ENCODE measurements at regions not wholly inside any gene's neighbourhood (a gene's known extent, or its start where the extent isn't known, plus 50 kb on each side); places are given as distances from the start of the nearest gene placed in this dataset.

DNA sequence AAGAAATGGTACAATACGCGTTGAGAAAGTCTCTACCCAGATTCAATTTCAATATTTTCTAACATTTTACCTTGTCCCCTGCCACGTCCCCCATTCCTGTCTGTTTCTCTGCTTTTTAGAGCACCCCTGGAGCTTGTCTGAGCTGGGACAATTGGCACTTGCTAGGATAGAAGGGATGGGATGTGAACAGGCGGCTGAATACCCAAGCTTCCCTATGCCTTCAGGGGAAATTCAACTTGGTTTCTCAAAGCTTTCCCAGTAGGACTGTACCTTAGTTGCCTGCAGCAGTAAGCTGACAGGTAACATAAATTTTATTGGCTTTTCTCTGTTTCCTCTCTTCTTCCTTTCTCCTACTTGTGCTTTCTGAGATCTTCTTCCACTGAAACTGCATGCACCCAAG is 1663.3 kb downstream of the EFNB2 start:
- H3K27me3 ChIP-seq: no peaks in the 10 kb centered on the region
- WGBS, 2 donors: 71 to 87% methylated on average over 4 of the region's 4 CpGs
- DNase-seq (no peak), ATAC-seq (no peak)
- TF ChIP-seq, protein P1, sequence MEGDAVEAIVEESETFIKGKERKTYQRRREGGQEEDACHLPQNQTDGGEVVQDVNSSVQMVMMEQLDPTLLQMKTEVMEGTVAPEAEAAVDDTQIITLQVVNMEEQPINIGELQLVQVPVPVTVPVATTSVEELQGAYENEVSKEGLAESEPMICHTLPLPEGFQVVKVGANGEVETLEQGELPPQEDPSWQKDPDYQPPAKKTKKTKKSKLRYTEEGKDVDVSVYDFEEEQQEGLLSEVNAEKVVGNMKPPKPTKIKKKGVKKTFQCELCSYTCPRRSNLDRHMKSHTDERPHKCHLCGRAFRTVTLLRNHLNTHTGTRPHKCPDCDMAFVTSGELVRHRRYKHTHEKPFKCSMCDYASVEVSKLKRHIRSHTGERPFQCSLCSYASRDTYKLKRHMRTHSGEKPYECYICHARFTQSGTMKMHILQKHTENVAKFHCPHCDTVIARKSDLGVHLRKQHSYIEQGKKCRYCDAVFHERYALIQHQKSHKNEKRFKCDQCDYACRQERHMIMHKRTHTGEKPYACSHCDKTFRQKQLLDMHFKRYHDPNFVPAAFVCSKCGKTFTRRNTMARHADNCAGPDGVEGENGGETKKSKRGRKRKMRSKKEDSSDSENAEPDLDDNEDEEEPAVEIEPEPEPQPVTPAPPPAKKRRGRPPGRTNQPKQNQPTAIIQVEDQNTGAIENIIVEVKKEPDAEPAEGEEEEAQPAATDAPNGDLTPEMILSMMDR (IDR thresholded peaks at IDR 0.05): no peak
- no peaks in the 10 kb centered on the region for H3K4me1 ChIP-seq
- H3K9me3 ChIP-seq: peaks cover 0 to 17% (median 4%) of the 10 kb centered on the region in 11 donors
- H3K27ac ChIP-seq: no peak overlapping the region
- intact Hi-C loops (cut with DNase I): no loop called here
- H3K36me3 ChIP-seq: no peaks in the 10 kb centered on the region
- H3K4me3 ChIP-seq: no peak overlapping the region

DNA sequence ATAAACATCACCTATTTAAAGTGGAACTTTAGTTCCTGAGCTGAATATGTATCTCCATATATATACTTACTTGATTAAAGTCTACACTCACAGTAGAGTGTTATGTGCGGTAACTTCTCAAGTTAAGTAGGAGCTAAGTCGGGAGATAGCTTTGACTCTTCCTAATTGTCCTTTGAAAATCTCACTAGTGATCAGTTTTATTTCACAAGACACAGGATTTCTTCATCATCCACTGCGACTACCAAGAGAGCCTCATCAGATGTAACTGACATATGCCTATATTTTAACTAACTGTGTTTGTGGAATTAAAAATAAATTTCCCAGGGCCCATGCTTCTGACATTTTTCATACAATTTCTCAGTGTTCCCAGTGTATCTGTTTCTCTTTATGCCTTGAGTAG is 1664.0 kb downstream of the EFNB2 start:
- peaks cover 0 to 17% (median 4%) of the 10 kb centered on the region in 11 donors for H3K9me3 ChIP-seq
- H3K36me3 ChIP-seq: no peaks in the 10 kb centered on the region
- H3K4me3 ChIP-seq: no peak overlapping the region
- DNase-seq: no peak
- H3K4me1 ChIP-seq: no peaks in the 10 kb centered on the region
- intact Hi-C loops (cut with DNase I): no loop called here
- TF ChIP-seq, protein P1 (IDR thresholded peaks at IDR 0.05): no peak
- no peak for ATAC-seq
- H3K27me3 ChIP-seq: no peaks in the 10 kb centered on the region
- no peak overlapping the region for H3K27ac ChIP-seq
- 89 to 90% methylated on average over 3 of the region's 3 CpGs for WGBS, 2 donors

GRCh38 chr13:104869501-104869900 is 1666.0 kb downstream of the EFNB2 start:
- intact Hi-C loops (cut with DNase I): no loop called here
- DNase-seq (no peak), ATAC-seq (no peak)
- Histone ChIP-seq H3K27ac (no peak overlapping the region), H3K4me3 (no peak overlapping the region), H3K36me3 (no peaks in the 10 kb centered on the region), H3K9me3 (peaks cover 0 to 17% (median 4%) of the 10 kb centered on the region in 11 donors), H3K4me1 (no peaks in the 10 kb centered on the region), H3K27me3 (no peaks in the 10 kb centered on the region)
- TF ChIP-seq, protein P1 (IDR thresholded peaks at IDR 0.05): no peak

DNA sequence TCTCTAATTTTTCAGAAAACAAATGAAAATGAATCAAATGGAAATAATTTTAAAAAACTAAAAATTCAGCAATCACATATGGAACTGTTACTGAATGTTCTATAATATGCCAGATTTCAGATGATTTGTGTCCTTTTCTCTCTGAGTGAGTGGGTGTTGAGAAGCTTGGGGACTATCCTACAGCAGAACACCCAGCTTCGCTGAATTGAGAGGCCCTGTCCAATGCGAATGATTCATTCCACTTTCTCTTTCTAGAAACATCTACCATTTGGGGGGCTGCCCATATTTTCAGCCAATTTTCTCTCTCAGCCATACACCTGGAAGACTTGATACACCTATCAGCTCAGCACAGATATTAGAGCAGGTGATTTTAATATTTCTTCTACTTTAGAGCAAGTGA is 1666.7 kb downstream of the EFNB2 start:
- no peaks in the 10 kb centered on the region for H3K36me3 ChIP-seq
- no peak overlapping the region for H3K4me3 ChIP-seq
- intact Hi-C loops (cut with DNase I): no loop called here
- no peak for DNase-seq
- TF ChIP-seq, protein P1 (IDR thresholded peaks at IDR 0.05): no peak
- H3K27ac ChIP-seq: no peak overlapping the region
- peaks cover 0 to 17% (median 4%) of the 10 kb centered on the region in 11 donors for H3K9me3 ChIP-seq
- no peaks in the 10 kb centered on the region for H3K4me1 ChIP-seq
- 93 to 98% methylated on average over 2 of the region's 2 CpGs for WGBS, 2 donors
- H3K27me3 ChIP-seq: no peaks in the 10 kb centered on the region
- ATAC-seq: no peak

DNA sequence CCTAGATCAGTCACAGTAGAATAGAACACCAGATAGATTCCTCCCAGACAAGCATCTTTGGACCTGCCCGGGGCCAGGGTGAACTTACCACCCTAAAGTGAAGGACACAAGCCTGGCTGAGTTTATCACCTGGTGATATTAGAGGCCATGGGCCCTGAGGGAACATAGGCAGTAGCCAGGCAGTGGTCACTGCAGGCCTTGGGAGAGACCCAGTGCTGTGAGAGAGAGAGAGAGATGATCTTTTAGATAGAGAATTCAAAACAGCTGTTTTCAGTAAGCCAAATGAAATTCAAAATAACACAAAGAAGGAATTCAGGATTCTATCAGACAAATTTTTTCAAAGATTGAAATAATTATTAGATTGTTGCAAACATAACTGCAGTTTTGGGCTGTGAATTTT is 1679.9 kb downstream of the EFNB2 start:
- 87 to 100% methylated on average over 1 of the region's 1 CpG for WGBS, 2 donors
- Histone ChIP-seq H3K27ac (no peak overlapping the region), H3K27me3 (no peaks in the 10 kb centered on the region), H3K9me3 (peaks cover 0 to 13% (median 0%) of the 10 kb centered on the region in 11 donors), H3K36me3 (no peaks in the 10 kb centered on the region), H3K4me1 (no peaks in the 10 kb centered on the region), H3K4me3 (no peak overlapping the region)
- intact Hi-C loops (cut with DNase I): no loop called here
- DNase-seq (no peak), ATAC-seq (no peak)
- TF ChIP-seq, protein P1 (IDR thresholded peaks at IDR 0.05): no peak
